Fibroblast of lung (primary cell): ENCODE measurements at regions not wholly inside any gene's neighbourhood (a gene's known extent, or its start where the extent isn't known, plus 50 kb on each side); places are given as distances from the start of the nearest gene placed in this dataset.

Experiments used
- CTCF ChIP-seq, 2 donors: IDR thresholded peaks in 1 of 2; conservative IDR thresholded peaks in 1 of 2; 1 replicate in 1 of 2; 2 replicates in 1 of 2; pipeline ENCODE4 v1.5.1; 2011 to 2012; ENCODE audit warnings: low read length in 2 of 2, control low read depth in 1 of 2, inconsistent platforms in 1 of 2, low read depth in 1 of 2, mild to moderate bottlenecking in 1 of 2
- EZH2 ChIP-seq: IDR thresholded peaks from 2 replicates; pipeline ENCODE4 v1.5.1; 2012; ENCODE audit warnings: low read length, control low read depth, mild to moderate bottlenecking; ENCODE audit errors: missing control alignments

GRCh38 chr3:190926619-190927018, 64.1 kb upstream of the GMNC start:
- TF ChIP-seq EZH2, result no peak
- no peak for TF ChIP-seq CTCF (conservative IDR thresholded peaks at IDR 0.05 in 1 of 2, IDR thresholded peaks at IDR 0.05 in 1 of 2; ENCODE audit: low read depth in 1 of 2, low read length in 2 of 2)
